ENCODE measurements at regions not wholly inside any gene's neighbourhood (a gene's known extent, or its start where the extent isn't known, plus 50 kb on each side); places are given as distances from the start of the nearest gene placed in this dataset.

- TF ChIP-seq CTCF (conservative IDR thresholded peaks at IDR 0.05) (no peak), ZFX (IDR thresholded peaks at IDR 0.05) (no peak)
These were observed 853.3 kb downstream of the TLE1 start for GRCh38 chr9:80836013-80836412.

Measured in C4-2B (cell line).